GM10248 (cell line): ENCODE measurements at regions not wholly inside any gene's neighbourhood (a gene's known extent, or its start where the extent isn't known, plus 50 kb on each side); places are given as distances from the start of the nearest gene placed in this dataset.

Experiments used
- CTCF ChIA-PET: fragments of 300-600 bp; sonication (Branson Sonifier 250); formaldehyde crosslinking; extraction: SDS; loops from one replicate; lab custom pipeline; 2021; ENCODE audit warnings: antibody characterized with exemption; lab: Yijun Ruan, JAX
- POLR2A ChIA-PET: fragments of 350-650 bp; sonication (Branson Sonifier 250); formaldehyde crosslinking; extraction: SDS; loops from one replicate; lab custom pipeline; 2020; ENCODE audit warnings: antibody characterized with exemption; lab: Yijun Ruan, JAX
- DNase-seq: peaks from one replicate; pipeline ENCODE4 v3.0.0; 2012; ENCODE audit errors: extremely low spot score
- CTCF ChIP-seq: IDR thresholded peaks from 2 replicates; pipeline ENCODE4 v1.5.1; 2012; ENCODE audit warnings: mild to moderate bottlenecking, low read depth; ENCODE audit errors: extremely low read depth, missing control alignments, control extremely low read depth

GRCh38 chr22:25352294-25352680 is 132.8 kb downstream of the CRYBB2 start:
- DNase-seq = no peak
- POLR2A ChIA-PET = no interaction called here
- CTCF ChIA-PET = no interaction called here
- TF ChIP-seq CTCF = no peak

GRCh38 chr22:25353516-25354445 is 134.3 kb downstream of the CRYBB2 start:
- ChIA-PET CTCF (interaction anchor here (1.0 to 2.3 kb wide), 3 partner anchors 10 to 32 kb away, joined by 3 to 8 read pairs (median 3); no protein-coding TSS in a partner anchor), POLR2A (interaction anchor here (0.6 kb wide), 1 partner anchor 47 kb away, joined by 3 read pairs; no protein-coding TSS in a partner anchor)
- TF ChIP-seq CTCF = no peak
- no peak for DNase-seq

- no peak for TF ChIP-seq CTCF
- ChIA-PET CTCF (interaction anchor here (1.0 to 2.3 kb wide), 3 partner anchors 9 to 31 kb away, joined by 3 to 8 read pairs (median 3); no protein-coding TSS in a partner anchor), POLR2A (no interaction called here)
- no peak for DNase-seq
Observed at GRCh38 chr22:25354456-25354855, 135.0 kb downstream of the CRYBB2 start.

GRCh38 chr22:25357132-25357455 is 137.7 kb downstream of the CRYBB2 start:
- ChIA-PET CTCF (no interaction called here), POLR2A (no interaction called here)

GRCh38 chr22:25357606-25358420 is 138.4 kb downstream of the CRYBB2 start:
- POLR2A ChIA-PET = no interaction called here
- TF ChIP-seq CTCF = no peak
- DNase-seq = no peak
- CTCF ChIA-PET = no interaction called here

More at GRCh38 chr22:25357132-25357455, 137.7 kb downstream of the CRYBB2 start:
- DNase-seq = no peak
- TF ChIP-seq CTCF = no peak
